Spleen (tissue), 11 donors: ENCODE measurements at regions not wholly inside any gene's neighbourhood (a gene's known extent, or its start where the extent isn't known, plus 50 kb on each side); places are given as distances from the start of the nearest gene placed in this dataset.
A peak's percentile ranks its signal among the peaks of the same experiment; 100 is the strongest.
"Not testable (repeated sequence)": the region's sequence is repeated elsewhere in the genome, so short reads cannot be mapped to it uniquely, and the experiment has no call there.

Source experiments
- DNase-seq: peaks from one replicate; pipeline ENCODE4 v3.0.0-alpha.2; 2020
- H3K27ac ChIP-seq, 8 donors: fragments of 200-600 bp; sonication (generic) in 7 of 8; 1 replicate in 4 of 8; 2 replicates in 4 of 8; pipeline versions ENCODE4 v1.5.0 to v1.8.0; 2016 to 2021; ENCODE audit warnings: inconsistent platforms in 4 of 8, mild to moderate bottlenecking in 4 of 8, moderate library complexity in 1 of 8
- H3K27me3 ChIP-seq, 7 donors: fragments of 200-600 bp; sonication (generic) in 6 of 7; replicated peaks in 1 of 7; 1 replicate in 4 of 7; 2 replicates in 3 of 7; pipeline versions ENCODE4 v1.5.0 to v1.8.0; 2016 to 2021; ENCODE audit warnings: inconsistent platforms in 3 of 7, mild to moderate bottlenecking in 1 of 7
- H3K36me3 ChIP-seq, 6 donors: fragments of 200-600 bp; sonication (generic) in 5 of 6; 1 replicate in 4 of 6; 2 replicates in 2 of 6; pipeline versions ENCODE4 v1.5.0 to v1.8.0; 2016 to 2021; ENCODE audit warnings: inconsistent platforms in 2 of 6
- H3K4me1 ChIP-seq, 6 donors: fragments of 200-600 bp; sonication (generic) in 5 of 6; 1 replicate in 3 of 6; 2 replicates in 3 of 6; pipeline versions ENCODE4 v1.5.0 to v1.8.0; 2016 to 2021; ENCODE audit warnings: inconsistent platforms in 3 of 6
- H3K4me3 ChIP-seq, 8 donors: fragments of 200-600 bp; sonication (generic) in 7 of 8; 1 replicate in 4 of 8; 2 replicates in 4 of 8; pipeline versions ENCODE4 v1.5.0 to v1.8.0; 2016 to 2021; ENCODE audit warnings: inconsistent platforms in 4 of 8, mild to moderate bottlenecking in 4 of 8, moderate library complexity in 2 of 8
- H3K9me3 ChIP-seq, 8 donors: fragments of 200-600 bp; sonication (generic) in 7 of 8; 1 replicate in 4 of 8; 2 replicates in 4 of 8; pipeline versions ENCODE4 v1.5.0 to v1.8.0; 2016 to 2021; ENCODE audit warnings: inconsistent platforms in 4 of 8
- POLR2A ChIP-seq, 3 donors: fragments of 450-650 bp; IDR thresholded peaks; one replicate each; pipeline ENCODE4 v1.5.1; 2017; ENCODE audit warnings: antibody characterized with exemption in 3 of 3, mild to moderate bottlenecking in 1 of 3
- POLR2AphosphoS5 ChIP-seq, 3 donors: sonication (generic); formaldehyde crosslinking; IDR thresholded peaks; one replicate each; pipeline ENCODE4 v1.5.1; 2017; ENCODE audit warnings: antibody characterized with exemption in 3 of 3
- WGBS, 5 donors: extraction: QIAGEN DNeasy Blood & Tissue Kit in 3 of 5; methylation state at CpG; one replicate each; pipeline versions ENCODE4 v1.1.5 to v1.1.7; 2013 to 2018; 5-methylcytosine and 5-hydroxymethylcytosine counted together
- intact Hi-C: fragments of 100-400 bp; cut with DNase I; formaldehyde crosslinking; loops from one replicate; pipeline ENCODE4 v1.15.0; 2023; ENCODE audit warnings: low total_unique reads
- TF ChIP-seq, protein P1 (sequence below), 11 experiments: fragments of 200-600 bp in 7 of 11; fragments of 450-650 bp in 4 of 11; sonication (generic) in 4 of 11; IDR thresholded peaks in 8 of 11; conservative IDR thresholded peaks in 3 of 11; 1 replicate in 7 of 11; 2 replicates in 4 of 11; pipeline versions ENCODE4 v1.4.0 to v1.8.0; 2016 to 2021; ENCODE audit warnings: antibody characterized with exemption in 11 of 11, inconsistent platforms in 4 of 11, mild to moderate bottlenecking in 1 of 11
- donor health status: healthy with polysubstance abuse.
- donor health status: DM: no; HTN: no; CAD: no; lungs with moderate emphysema.
- donor health status: DM: no; HTN: no; CAD: no.
- donor health status: Bipolar disorder and iron deficiency.
- donor health status: healthy.
- donor health status: DM: no; HTN: no; CAD: no.
- donor health status: DM: yes; HTN: yes; CAD: no.

DNA sequence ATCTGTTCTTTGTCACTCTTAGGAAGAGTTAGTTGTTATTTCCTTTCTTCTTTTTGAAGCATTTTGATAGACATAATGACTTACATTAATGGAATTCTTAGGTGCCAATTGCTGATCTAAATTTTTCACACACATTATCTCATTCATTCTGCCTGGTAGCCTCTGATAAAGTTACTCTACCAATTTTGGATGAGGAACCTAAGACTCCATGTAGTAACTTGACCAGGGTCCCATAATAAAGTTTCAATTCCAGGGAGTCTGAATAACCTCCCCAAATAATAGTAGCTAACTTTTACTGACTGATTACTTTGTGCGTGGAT, 73.2 kb upstream of the CITED2 start:
- no peaks in the 10 kb centered on the region for H3K36me3 ChIP-seq
- no peak overlapping the region for H3K4me3 ChIP-seq
- H3K4me1 ChIP-seq, result peaks cover 0 to 19% (median 4%) of the 10 kb centered on the region in 6 donors
- no peak overlapping the region for H3K27ac ChIP-seq
- intact Hi-C loops, result no loop called here
- no peak for DNase-seq
- 83 to 97% (median 93%) methylated on average over 1 of the region's 1 CpG for WGBS, 5 donors
- no peaks in the 10 kb centered on the region for H3K9me3 ChIP-seq
- H3K27me3 ChIP-seq, result no peaks in the 10 kb centered on the region
- TF ChIP-seq POLR2A (IDR thresholded peaks at IDR 0.05), result no peak
- TF ChIP-seq, protein P1, sequence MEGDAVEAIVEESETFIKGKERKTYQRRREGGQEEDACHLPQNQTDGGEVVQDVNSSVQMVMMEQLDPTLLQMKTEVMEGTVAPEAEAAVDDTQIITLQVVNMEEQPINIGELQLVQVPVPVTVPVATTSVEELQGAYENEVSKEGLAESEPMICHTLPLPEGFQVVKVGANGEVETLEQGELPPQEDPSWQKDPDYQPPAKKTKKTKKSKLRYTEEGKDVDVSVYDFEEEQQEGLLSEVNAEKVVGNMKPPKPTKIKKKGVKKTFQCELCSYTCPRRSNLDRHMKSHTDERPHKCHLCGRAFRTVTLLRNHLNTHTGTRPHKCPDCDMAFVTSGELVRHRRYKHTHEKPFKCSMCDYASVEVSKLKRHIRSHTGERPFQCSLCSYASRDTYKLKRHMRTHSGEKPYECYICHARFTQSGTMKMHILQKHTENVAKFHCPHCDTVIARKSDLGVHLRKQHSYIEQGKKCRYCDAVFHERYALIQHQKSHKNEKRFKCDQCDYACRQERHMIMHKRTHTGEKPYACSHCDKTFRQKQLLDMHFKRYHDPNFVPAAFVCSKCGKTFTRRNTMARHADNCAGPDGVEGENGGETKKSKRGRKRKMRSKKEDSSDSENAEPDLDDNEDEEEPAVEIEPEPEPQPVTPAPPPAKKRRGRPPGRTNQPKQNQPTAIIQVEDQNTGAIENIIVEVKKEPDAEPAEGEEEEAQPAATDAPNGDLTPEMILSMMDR (IDR thresholded peaks at IDR 0.05 in 8 of 11, conservative IDR thresholded peaks at IDR 0.05 in 3 of 11), result no peak

DNA sequence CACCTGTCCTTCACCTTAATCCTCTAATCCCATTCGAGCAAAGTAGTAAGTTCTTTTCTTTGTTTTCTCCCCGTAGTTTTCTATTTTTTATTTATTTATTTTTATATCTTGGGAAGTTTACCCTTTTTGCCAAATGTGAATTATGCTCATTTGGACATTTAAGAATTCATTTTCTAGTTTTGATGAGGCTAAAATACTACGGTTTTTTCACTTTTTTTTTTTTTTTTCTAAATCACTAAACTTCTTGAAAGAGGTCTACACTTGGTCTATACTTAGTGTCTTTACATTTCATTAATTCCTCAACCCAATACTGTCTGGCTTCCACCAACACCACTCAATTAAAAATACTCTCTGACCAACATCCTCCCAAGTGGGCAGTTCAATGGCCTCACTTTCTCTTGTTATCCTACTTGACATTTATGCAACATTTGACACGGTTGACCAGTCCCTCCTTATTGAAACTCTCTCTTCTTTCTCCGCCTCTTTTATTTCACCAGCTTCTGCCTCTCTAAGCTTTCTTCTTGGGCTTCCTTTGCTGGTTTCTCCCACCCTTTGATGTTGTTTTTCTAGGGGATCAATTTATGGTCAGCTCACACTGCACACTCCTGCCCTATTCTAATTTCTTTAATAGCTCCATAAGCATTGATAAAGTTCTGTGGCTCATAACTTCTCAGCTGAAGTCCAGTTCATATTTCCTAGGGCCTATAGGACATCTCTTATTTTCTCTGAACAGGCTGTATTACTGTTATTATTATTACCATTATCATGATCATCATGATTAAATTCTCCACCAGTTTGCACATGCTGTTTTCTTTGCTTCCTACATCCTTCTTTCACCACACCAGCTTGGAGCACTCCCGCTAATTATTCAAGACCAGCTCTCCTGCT, 72.6 kb upstream of the CITED2 start:
- 90 to 94% (median 91%) methylated on average over 6 of the region's 6 CpGs for WGBS, 5 donors
- intact Hi-C loops, result no loop called here
- Histone ChIP-seq H3K4me3 (no peak overlapping the region), H3K36me3 (no peaks in the 10 kb centered on the region), H3K27ac (no peak overlapping the region), H3K27me3 (no peaks in the 10 kb centered on the region), H3K9me3 (no peaks in the 10 kb centered on the region), H3K4me1 (peaks cover 0 to 24% (median 4%) of the 10 kb centered on the region in 6 donors)
- DNase-seq, result no peak
- TF ChIP-seq POLR2AphosphoS5 (IDR thresholded peaks at IDR 0.05) (no peak), POLR2A (IDR thresholded peaks at IDR 0.05) (no peak)
- TF ChIP-seq, protein P1 (IDR thresholded peaks at IDR 0.05 in 8 of 11, conservative IDR thresholded peaks at IDR 0.05 in 3 of 11), result no peak

DNA sequence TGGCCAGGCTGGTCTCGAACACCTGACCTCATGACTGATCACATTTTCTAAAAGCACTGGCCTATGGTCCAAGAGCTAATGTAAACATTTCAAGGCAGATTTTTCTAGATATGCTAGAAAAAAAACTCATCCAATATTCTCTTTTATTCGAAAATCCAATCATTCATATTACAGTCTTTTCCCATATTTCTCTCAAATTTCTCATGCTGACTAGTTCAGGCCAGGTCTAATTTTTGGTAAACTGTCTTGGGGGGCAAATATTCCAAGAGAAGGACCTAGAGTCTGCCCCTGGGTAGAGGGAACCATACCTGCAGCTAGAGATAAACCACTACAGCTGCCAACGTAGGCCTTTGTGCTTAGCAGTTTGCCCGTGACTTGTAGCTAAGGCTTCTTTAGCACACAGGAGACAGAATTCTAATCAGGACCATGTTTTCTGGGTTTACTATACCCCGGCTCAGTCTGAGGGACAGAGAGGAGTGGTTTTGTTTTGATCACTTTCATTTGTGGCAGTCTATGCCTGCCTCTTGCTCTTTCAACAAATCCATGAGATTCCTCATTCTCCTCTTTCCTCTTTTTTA, 71.8 kb upstream of the CITED2 start:
- peak overlapping the region in 1 of 8 donors; percentile 51 for H3K27ac ChIP-seq
- H3K9me3 ChIP-seq, result no peaks in the 10 kb centered on the region
- no peak overlapping the region for H3K4me3 ChIP-seq
- no peaks in the 10 kb centered on the region for H3K27me3 ChIP-seq
- TF ChIP-seq POLR2AphosphoS5 (IDR thresholded peaks at IDR 0.05) (no peak), POLR2A (IDR thresholded peaks at IDR 0.05) (no peak)
- TF ChIP-seq, protein P1 (IDR thresholded peaks at IDR 0.05 in 8 of 11, conservative IDR thresholded peaks at IDR 0.05 in 3 of 11), result no peak
- no peaks in the 10 kb centered on the region for H3K36me3 ChIP-seq
- DNase-seq, result no peak
- peaks cover 0 to 26% (median 4%) of the 10 kb centered on the region in 6 donors for H3K4me1 ChIP-seq
- intact Hi-C loops, result no loop called here
- WGBS, 5 donors, result 91 to 96% (median 94%) methylated on average over 5 of the region's 5 CpGs

DNA sequence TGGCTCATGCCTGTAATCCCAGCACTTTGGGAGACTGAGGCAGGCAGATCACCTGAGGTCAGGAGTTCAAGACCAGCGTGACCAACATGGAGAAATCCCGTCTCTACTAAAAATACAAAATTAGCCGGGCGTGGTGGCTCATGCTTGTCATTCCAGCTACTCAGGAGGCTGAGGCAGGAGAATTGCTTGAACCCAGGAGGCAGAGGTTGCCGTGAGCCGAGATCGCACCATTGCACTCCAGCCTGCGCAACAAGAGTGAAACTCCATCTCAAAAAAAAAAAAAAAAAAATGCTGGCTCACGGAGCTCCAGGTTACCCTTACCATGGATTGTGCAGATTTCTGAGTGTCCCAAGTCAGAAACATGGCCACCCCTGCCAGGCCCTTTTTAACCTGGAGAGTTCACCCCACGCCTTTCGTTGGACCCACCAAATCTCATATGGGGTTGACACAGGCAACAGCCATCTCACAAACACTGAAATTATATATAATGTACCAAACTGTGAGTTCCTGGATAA, 69.9 kb upstream of the CITED2 start:
- peaks cover 0 to 23% (median 4%) of the 10 kb centered on the region in 6 donors for H3K4me1 ChIP-seq
- DNase-seq, intact Hi-C loops, H3K36me3 ChIP-seq, H3K27me3 ChIP-seq, H3K9me3 ChIP-seq, H3K27ac ChIP-seq, H3K4me3 ChIP-seq: not testable (repeated sequence)
- 94 to 98% (median 96%) methylated on average over 11 of the region's 11 CpGs for WGBS, 5 donors
